A673 (cell line): ENCODE measurements at regions not wholly inside any gene's neighbourhood (a gene's known extent, or its start where the extent isn't known, plus 50 kb on each side); places are given as distances from the start of the nearest gene placed in this dataset.

Source experiments
- BruUV-seq: library from RNA; stranded (reverse); fragments of 400-500 nt; replicated peaks from 2 replicates; lab custom pipeline; 2021; lab: Mats Ljungman, UMichigan
- CTCF ChIA-PET: fragments of 300-600 bp; sonication (Branson Sonifier 250); formaldehyde crosslinking; loops from one replicate; lab custom pipeline; 2022; ENCODE audit warnings: antibody characterized with exemption; lab: Charles Lee
- POLR2A ChIA-PET: fragments of 300-600 bp; sonication (Branson Sonifier 250); formaldehyde crosslinking; loops from one replicate; lab custom pipeline; 2022; ENCODE audit warnings: antibody characterized with exemption; ENCODE audit not compliant: low non-redundant PET; lab: Charles Lee
- DNase-seq: peaks from one replicate; pipeline ENCODE4 v3.0.0-alpha.2; 2015; ENCODE audit warnings: low spot score
- H3K27ac ChIP-seq: fragments of 200-600 bp; sonication (generic); 2 replicates; pipeline ENCODE4 v1.5.1; 2016; ENCODE audit warnings: mixed run types, low read depth, mild to moderate bottlenecking, mixed read lengths, antibody characterized with exemption, low read length; ENCODE audit not compliant: poor library complexity, severe bottlenecking
- H3K27me3 ChIP-seq: fragments of 200-600 bp; sonication (generic); replicated peaks from 2 replicates; pipeline ENCODE4 v1.6.1; 2017; ENCODE audit warnings: mixed run types, low read depth, mild to moderate bottlenecking, mixed read lengths, antibody characterized with exemption, low read length; ENCODE audit not compliant: insufficient read depth, poor library complexity
- H3K36me3 ChIP-seq: fragments of 200-600 bp; sonication (generic); 2 replicates; pipeline ENCODE4 v1.6.1; 2016; ENCODE audit warnings: mixed run types, mild to moderate bottlenecking, mixed read lengths, antibody characterized with exemption, low read length; ENCODE audit not compliant: insufficient read depth, poor library complexity, severe bottlenecking
- H3K4me1 ChIP-seq: fragments of 200-600 bp; sonication (generic); 2 replicates; pipeline ENCODE4 v1.6.1; 2017; ENCODE audit warnings: mixed run types, mild to moderate bottlenecking, mixed read lengths, antibody characterized with exemption, low read length; ENCODE audit not compliant: insufficient read depth, poor library complexity, severe bottlenecking
- H3K4me3 ChIP-seq: fragments of 200-600 bp; sonication (generic); 2 replicates; pipeline ENCODE4 v1.5.1; 2016; ENCODE audit warnings: low read depth, mixed run types, mild to moderate bottlenecking, mixed read lengths, low read length; ENCODE audit not compliant: poor library complexity, severe bottlenecking
- H3K9me3 ChIP-seq: fragments of 200-600 bp; sonication (generic); 2 replicates; pipeline ENCODE4 v1.6.1; 2016; ENCODE audit warnings: mixed run types, low read depth, mild to moderate bottlenecking, mixed read lengths, antibody characterized with exemption, low read length; ENCODE audit not compliant: poor library complexity, severe bottlenecking
- CTCF ChIP-seq: fragments of 300-800, 200-600 bp; sonication (generic); conservative IDR thresholded peaks from 2 replicates; pipeline ENCODE4 v1.5.1; 2017; ENCODE audit warnings: low read depth, mild to moderate bottlenecking, antibody characterized with exemption, low read length, moderate library complexity, mixed read lengths
- EZH2 ChIP-seq: fragments of 200-600 bp; sonication (generic); IDR thresholded peaks from 2 replicates; pipeline ENCODE4 v1.6.1; 2017; ENCODE audit warnings: borderline replicate concordance, low read depth, mild to moderate bottlenecking, mixed read lengths, antibody characterized with exemption, low read length; ENCODE audit not compliant: poor library complexity, severe bottlenecking
- intact Hi-C: fragments of 100-400 bp; cut with micrococcal nuclease; formaldehyde crosslinking; loops from one replicate; pipeline ENCODE4 v1.10.0; 2022; ENCODE audit not compliant: unreplicated experiment

- CTCF ChIA-PET = no interaction called here
- H3K27me3 ChIP-seq = no peaks in the 10 kb centered on the region
- POLR2A ChIA-PET = no interaction called here
Measured at GRCh38 chr11:130550150-130550549, 101.7 kb downstream of the ADAMTS15 start.

GRCh38 chr11:130550984-130551383, 102.5 kb downstream of the ADAMTS15 start:
- CTCF ChIA-PET = no interaction called here

More at GRCh38 chr11:130550150-130550549, 101.7 kb downstream of the ADAMTS15 start:
- H3K4me3 ChIP-seq = no peak overlapping the region
- no peak for DNase-seq
- H3K4me1 ChIP-seq = peaks cover 4% of the 10 kb centered on the region
- BruUV-seq = no TSS peak
- intact Hi-C loops = no loop called here
- no peaks in the 10 kb centered on the region for H3K9me3 ChIP-seq
- no peak overlapping the region for H3K27ac ChIP-seq
- TF ChIP-seq CTCF (no peak), EZH2 (no peak)
- no peaks in the 10 kb centered on the region for H3K36me3 ChIP-seq

GRCh38 chr11:130551388-130551787, 102.9 kb downstream of the ADAMTS15 start:
- no peaks in the 10 kb centered on the region for H3K36me3 ChIP-seq
- intact Hi-C loops = no loop called here
- no peaks in the 10 kb centered on the region for H3K27me3 ChIP-seq
- TF ChIP-seq EZH2 = no peak
- TF ChIP-seq CTCF = no peak
- no TSS peak for BruUV-seq
- peaks cover 4% of the 10 kb centered on the region for H3K4me1 ChIP-seq
- H3K4me3 ChIP-seq = no peak overlapping the region
- H3K27ac ChIP-seq = no peak overlapping the region
- ChIA-PET POLR2A (no interaction called here), CTCF (no interaction called here)
- H3K9me3 ChIP-seq = no peaks in the 10 kb centered on the region
- no peak for DNase-seq

More at GRCh38 chr11:130550984-130551383, 102.5 kb downstream of the ADAMTS15 start:
- POLR2A ChIA-PET = no interaction called here
- no peak for DNase-seq
- intact Hi-C loops = no loop called here
- no peak for TF ChIP-seq CTCF
- TF ChIP-seq EZH2 = no peak
- no peak overlapping the region for H3K4me3 ChIP-seq
- H3K27me3 ChIP-seq = no peaks in the 10 kb centered on the region
- H3K4me1 ChIP-seq = peaks cover 4% of the 10 kb centered on the region
- BruUV-seq = no TSS peak
- no peak overlapping the region for H3K27ac ChIP-seq
- no peaks in the 10 kb centered on the region for H3K9me3 ChIP-seq
- no peaks in the 10 kb centered on the region for H3K36me3 ChIP-seq
